ENCODE measurements at regions not wholly inside any gene's neighbourhood (a gene's known extent, or its start where the extent isn't known, plus 50 kb on each side); places are given as distances from the start of the nearest gene placed in this dataset.
"Not testable (repeated sequence)": the region's sequence is repeated elsewhere in the genome, so short reads cannot be mapped to it uniquely, and the experiment has no call there.

- DNase-seq (ENCODE audit: low read depth in 1 of 2, low spot score in 1 of 2), result no peak
- TF ChIP-seq JUND (IDR thresholded peaks at IDR 0.05; ENCODE audit: low read depth), result no peak
- in situ Hi-C loops (cut with HindIII; ENCODE audit: low pct_unique_long_range_greater_than_20kb, low sequenced_read_pairs), result no loop called here
These were observed 745.6 kb downstream of the SLITRK1 start for GRCh38 chr13:83136660-83137059.

GRCh38 chr13:83125791-83126190 lies 756.5 kb downstream of the SLITRK1 start:
- DNase-seq (ENCODE audit: low read depth in 1 of 2, low spot score in 1 of 2), result no peak
- in situ Hi-C loops (cut with HindIII; ENCODE audit: low pct_unique_long_range_greater_than_20kb, low sequenced_read_pairs), result no loop called here
- no peak for TF ChIP-seq JUND (IDR thresholded peaks at IDR 0.05; ENCODE audit: low read depth)

- in situ Hi-C loops (cut with HindIII; ENCODE audit: low pct_unique_long_range_greater_than_20kb, low sequenced_read_pairs), result no loop called here
- no peak for DNase-seq (ENCODE audit: low read depth in 1 of 2, low spot score in 1 of 2)
- no peak for TF ChIP-seq JUND (IDR thresholded peaks at IDR 0.05; ENCODE audit: low read depth)
These were observed 760.4 kb downstream of the SLITRK1 start for GRCh38 chr13:83121896-83122295.

GRCh38 chr13:83117046-83117445 lies 765.2 kb downstream of the SLITRK1 start:
- no peak for TF ChIP-seq JUND (IDR thresholded peaks at IDR 0.05; ENCODE audit: low read depth)
- DNase-seq (ENCODE audit: low read depth in 1 of 2, low spot score in 1 of 2), result no peak
- in situ Hi-C loops (cut with HindIII; ENCODE audit: low pct_unique_long_range_greater_than_20kb, low sequenced_read_pairs), result no loop called here

- in situ Hi-C loops (cut with HindIII; ENCODE audit: low pct_unique_long_range_greater_than_20kb, low sequenced_read_pairs); DNase-seq (ENCODE audit: low read depth in 1 of 2, low spot score in 1 of 2): not testable (repeated sequence)
These were observed 780.6 kb downstream of the SLITRK1 start for GRCh38 chr13:83101574-83102247.

- DNase-seq (ENCODE audit: low read depth in 1 of 2, low spot score in 1 of 2), result no peak
- TF ChIP-seq JUND (IDR thresholded peaks at IDR 0.05; ENCODE audit: low read depth), result no peak
- in situ Hi-C loops (cut with HindIII; ENCODE audit: low pct_unique_long_range_greater_than_20kb, low sequenced_read_pairs), result no loop called here
These were observed 782.0 kb downstream of the SLITRK1 start for GRCh38 chr13:83100237-83100636.

GRCh38 chr13:83088858-83089257 lies 793.4 kb downstream of the SLITRK1 start:
- TF ChIP-seq JUND (IDR thresholded peaks at IDR 0.05; ENCODE audit: low read depth), result no peak
- in situ Hi-C loops (cut with HindIII; ENCODE audit: low pct_unique_long_range_greater_than_20kb, low sequenced_read_pairs), result no loop called here
- DNase-seq (ENCODE audit: low read depth in 1 of 2, low spot score in 1 of 2), result no peak

- TF ChIP-seq JUND (IDR thresholded peaks at IDR 0.05; ENCODE audit: low read depth), result no peak
These were observed 795.3 kb downstream of the SLITRK1 start for GRCh38 chr13:83086948-83087347.

GRCh38 chr13:83086088-83086487 lies 796.2 kb downstream of the SLITRK1 start:
- DNase-seq (ENCODE audit: low read depth in 1 of 2, low spot score in 1 of 2), result no peak
- in situ Hi-C loops (cut with HindIII; ENCODE audit: low pct_unique_long_range_greater_than_20kb, low sequenced_read_pairs), result no loop called here

More at GRCh38 chr13:83086948-83087347, 795.3 kb downstream of the SLITRK1 start:
- DNase-seq (ENCODE audit: low read depth in 1 of 2, low spot score in 1 of 2), result no peak
- in situ Hi-C loops (cut with HindIII; ENCODE audit: low pct_unique_long_range_greater_than_20kb, low sequenced_read_pairs), result no loop called here

GRCh38 chr13:83085186-83085900 lies 796.9 kb downstream of the SLITRK1 start:
- in situ Hi-C loops (cut with HindIII; ENCODE audit: low pct_unique_long_range_greater_than_20kb, low sequenced_read_pairs), result no loop called here
- TF ChIP-seq JUND (IDR thresholded peaks at IDR 0.05; ENCODE audit: low read depth), result no peak
- DNase-seq (ENCODE audit: low read depth in 1 of 2, low spot score in 1 of 2), result no peak

More at GRCh38 chr13:83086088-83086487, 796.2 kb downstream of the SLITRK1 start:
- no peak for TF ChIP-seq JUND (IDR thresholded peaks at IDR 0.05; ENCODE audit: low read depth)

- no peak for TF ChIP-seq JUND (IDR thresholded peaks at IDR 0.05; ENCODE audit: low read depth)
- in situ Hi-C loops (cut with HindIII; ENCODE audit: low pct_unique_long_range_greater_than_20kb, low sequenced_read_pairs), result no loop called here
- DNase-seq (ENCODE audit: low read depth in 1 of 2, low spot score in 1 of 2), result no peak
These were observed 804.8 kb downstream of the SLITRK1 start for GRCh38 chr13:83077499-83077898.

GRCh38 chr13:83073930-83074329 lies 808.3 kb downstream of the SLITRK1 start:
- in situ Hi-C loops (cut with HindIII; ENCODE audit: low pct_unique_long_range_greater_than_20kb, low sequenced_read_pairs), result not testable (repeated sequence)

GRCh38 chr13:83065108-83065507 lies 817.2 kb downstream of the SLITRK1 start:
- DNase-seq (ENCODE audit: low read depth in 1 of 2, low spot score in 1 of 2), result peak in 1 of 2 experiments; percentile 30
- no peak for TF ChIP-seq JUND (IDR thresholded peaks at IDR 0.05; ENCODE audit: low read depth)
- in situ Hi-C loops (cut with HindIII; ENCODE audit: low pct_unique_long_range_greater_than_20kb, low sequenced_read_pairs), result no loop called here

More at GRCh38 chr13:83073930-83074329, 808.3 kb downstream of the SLITRK1 start:
- DNase-seq (ENCODE audit: low read depth in 1 of 2, low spot score in 1 of 2), result not testable (repeated sequence)

Data from T47D (cell line).